HG03565 (cell line): ENCODE measurements at regions not wholly inside any gene's neighbourhood (a gene's known extent, or its start where the extent isn't known, plus 50 kb on each side); places are given as distances from the start of the nearest gene placed in this dataset.

Experiments used
- ATAC-seq: cut with Tn5 transposase; IDR thresholded peaks from one replicate; pipeline ENCODE4 v1.9.1; 2021; ENCODE audit warnings: mild to moderate bottlenecking, moderate library complexity; ENCODE audit not compliant: unreplicated experiment

DNA sequence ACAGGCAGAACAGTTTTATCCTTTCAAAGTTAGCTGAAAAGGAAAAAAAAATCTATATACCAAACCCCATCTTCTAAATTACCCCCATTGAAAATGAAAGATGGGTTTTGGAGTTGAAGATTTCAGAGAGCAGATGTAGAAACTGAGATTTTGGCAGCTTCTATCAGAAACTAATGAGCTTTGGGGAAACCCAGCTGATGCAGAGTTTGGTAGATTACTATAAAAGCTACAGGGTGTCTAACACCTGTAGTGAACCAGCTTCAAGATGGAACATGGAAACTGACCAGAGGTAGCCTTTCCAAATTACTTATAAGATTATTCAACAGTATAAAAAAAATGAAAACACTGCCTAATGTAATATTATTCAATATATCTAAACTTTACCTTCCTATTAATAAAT lies 583.1 kb downstream of the XIRP2 start:
- no peak for ATAC-seq

DNA sequence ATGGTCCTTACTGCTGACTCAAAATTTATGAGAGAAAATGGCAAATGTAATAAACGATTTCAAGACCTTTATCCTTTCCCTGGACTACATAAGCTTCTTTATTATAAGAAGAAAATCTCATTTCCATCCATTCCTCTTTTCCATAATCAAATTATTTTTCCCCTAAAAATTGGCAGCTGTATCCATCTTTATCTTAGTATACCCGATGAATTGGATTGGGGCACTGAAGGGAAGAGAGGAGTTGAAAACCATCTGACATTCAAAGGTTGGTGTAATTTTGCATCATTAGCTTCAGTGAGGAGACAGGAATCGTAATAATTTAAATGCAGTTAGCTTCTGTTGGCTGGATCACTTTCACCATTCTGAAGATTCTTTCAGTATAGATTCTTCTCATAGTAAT lies 574.1 kb downstream of the XIRP2 start:
- ATAC-seq = no peak

DNA sequence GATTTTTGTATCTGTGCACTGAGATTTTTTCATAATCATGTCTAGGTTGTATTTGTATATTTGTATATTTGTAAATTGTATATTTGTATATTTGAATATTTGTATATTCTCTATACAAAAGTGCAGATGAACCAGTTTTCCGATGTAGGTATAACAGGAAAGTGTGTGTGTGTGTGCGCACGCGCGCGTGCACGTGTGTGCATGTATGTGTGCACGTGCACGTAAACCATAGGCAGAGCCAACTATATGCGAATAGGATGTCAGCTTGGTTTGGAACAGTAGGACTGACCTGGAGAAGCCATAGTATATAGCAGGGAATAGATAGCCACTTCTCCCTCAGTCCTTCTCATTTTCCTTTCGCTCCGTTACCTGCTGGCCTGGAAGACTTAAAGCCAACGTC lies 565.8 kb downstream of the XIRP2 start:
- no peak for ATAC-seq

DNA sequence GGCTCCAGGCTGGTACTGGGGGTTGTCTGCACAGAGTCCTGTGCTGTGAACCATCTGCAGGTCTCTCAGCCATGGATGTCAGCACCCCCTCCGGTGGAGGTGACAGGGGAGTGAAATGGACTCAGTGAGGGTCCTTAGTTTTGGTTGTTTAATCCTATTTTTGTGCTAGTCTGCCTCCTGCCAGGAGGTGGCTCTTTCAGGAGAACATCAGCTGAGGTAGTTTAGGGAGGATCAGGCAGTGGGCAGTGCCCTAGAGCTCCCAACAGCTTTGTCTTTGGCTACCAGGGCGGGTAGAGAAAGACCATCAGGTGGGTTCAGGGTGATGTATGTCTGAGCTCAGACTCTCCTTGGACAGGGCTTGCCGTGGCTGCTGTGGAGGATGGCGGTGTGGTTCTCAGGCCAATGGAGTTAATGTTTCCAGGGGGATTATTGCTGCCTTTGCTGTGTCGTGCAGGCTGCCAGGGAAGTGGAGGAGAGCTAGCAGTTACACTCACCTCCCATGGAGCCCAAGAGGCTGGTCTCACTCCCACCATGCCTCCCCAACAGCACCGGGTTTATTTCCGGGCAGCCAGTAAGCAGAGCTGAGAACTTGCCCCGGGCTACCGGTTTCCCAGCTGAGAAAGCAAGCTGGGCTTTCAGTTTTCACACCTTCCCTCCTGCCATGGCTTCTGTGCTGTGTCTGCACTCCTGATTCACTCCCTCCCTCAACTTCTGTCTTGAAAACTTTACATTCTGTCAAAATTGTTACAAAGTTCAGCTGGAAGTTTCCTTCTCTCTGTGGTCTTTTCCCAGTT lies 563.4 kb downstream of the XIRP2 start:
- ATAC-seq = no peak

DNA sequence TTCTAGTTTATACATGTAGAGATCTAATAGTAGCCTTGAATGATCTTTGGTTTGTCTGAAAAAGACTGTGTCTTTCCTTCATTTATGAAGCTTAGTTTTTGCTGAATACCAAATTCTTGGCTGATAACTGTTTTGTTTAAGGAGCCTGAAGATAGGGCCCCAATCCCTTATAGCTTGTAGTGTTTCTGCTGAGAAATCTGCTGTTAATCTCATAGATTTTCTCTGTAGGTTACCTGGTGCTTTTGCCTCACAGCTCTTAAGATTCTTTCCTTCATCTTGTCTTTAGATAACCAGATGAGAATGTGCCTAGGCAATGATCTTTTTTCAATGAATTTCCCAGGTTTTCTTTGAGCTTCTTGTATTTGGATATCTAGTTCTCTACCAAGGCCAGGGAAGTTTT lies 562.1 kb downstream of the XIRP2 start:
- no peak for ATAC-seq

DNA sequence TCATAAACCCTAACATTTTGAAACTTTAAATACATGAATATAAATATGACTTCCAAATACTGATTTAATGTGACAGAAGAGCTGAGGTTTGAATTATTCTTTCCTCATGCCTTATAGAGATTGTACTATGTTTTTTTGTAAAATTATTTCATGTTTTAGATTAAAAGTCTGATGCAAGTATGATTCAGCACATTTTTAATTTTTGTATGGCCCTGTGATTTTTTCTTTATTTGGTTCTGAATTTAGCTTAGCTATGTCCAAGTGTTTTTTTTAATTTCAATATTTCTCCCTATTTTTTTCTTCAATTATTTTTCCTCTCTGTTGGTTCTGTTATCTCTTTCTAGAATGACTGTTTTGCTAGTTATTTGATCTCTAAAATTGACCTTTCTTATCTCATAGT lies 552.1 kb downstream of the XIRP2 start:
- no peak for ATAC-seq

DNA sequence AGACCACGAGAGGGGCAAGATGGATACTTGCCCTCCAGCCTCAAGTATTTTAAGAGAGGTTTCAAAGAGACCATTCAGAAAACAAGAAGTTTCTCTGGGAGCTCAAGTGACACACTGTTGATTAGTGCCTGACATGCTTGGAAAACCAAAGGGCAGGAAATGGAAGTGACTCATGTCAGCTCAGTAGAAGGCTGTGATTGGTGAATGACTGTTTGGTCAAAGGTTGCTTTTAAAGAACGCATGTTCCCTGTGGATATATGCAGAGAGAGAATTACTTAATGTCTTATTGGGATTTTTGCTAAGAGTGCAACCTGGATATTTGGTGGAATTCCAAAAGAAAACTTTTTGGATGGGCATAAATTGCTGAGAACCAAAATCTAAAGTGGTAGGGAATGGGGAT lies 549.9 kb downstream of the XIRP2 start:
- no peak for ATAC-seq

DNA sequence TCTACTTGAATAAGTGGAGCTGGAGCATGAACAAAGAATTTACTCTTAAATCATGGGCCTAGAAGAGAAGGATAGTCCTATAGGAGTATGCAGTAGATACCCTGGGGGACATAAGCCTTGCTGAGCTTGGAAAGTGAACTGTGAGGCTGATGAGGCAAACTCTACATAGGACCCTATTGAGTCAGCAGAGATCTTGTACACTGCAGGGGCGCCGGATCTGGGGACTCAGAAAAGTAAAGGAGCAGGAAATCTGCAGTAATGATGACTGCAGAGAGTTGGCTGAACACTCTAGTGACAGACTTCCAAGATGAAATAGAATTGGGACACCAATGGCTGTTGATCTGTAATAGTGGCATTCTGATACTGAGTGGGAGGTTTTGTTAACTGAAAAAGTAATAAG lies 543.7 kb downstream of the XIRP2 start:
- ATAC-seq = no peak

DNA sequence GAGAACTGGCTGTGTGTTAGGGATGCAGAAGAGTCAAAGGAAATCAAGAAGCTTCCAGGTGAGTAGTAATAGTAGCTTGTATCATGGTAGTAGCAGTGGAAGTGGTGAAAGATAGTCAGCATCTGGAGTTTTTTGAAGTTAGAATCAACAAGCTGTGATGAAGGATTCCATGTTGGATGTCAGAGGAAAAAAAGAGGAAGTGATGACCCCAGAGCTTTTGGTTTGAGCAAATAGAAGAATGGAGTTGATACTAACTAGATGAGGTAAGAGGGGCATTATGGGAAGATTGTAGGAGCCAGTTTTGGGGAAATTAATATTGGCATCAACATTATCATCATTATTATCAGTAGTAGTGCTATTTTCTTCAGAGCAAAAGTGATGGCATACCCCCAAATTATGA lies 542.2 kb downstream of the XIRP2 start:
- ATAC-seq = no peak

GRCh38 chr2:167424803-167425755 lies 536.8 kb downstream of the XIRP2 start:
- ATAC-seq = no peak

GRCh38 chr2:167424221-167424620 lies 535.9 kb downstream of the XIRP2 start:
- no peak for ATAC-seq

DNA sequence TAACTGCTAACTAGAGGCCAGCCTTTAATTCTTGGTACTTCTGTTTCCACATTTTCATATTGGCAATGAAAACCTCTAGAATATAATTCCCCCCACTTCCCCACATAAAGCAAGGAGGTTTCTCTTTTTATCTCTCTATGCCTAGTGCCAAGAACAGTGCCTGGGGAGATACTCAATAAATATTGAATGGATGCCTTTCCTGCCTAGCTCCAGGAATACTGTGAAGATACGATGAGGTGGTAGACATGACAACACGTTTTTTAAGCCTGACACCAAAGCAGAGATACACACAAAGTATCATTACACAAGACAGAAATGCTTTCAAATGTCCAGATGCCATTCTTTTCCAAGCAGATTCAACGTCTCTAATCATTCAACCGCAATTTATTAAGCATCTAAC lies 535.5 kb downstream of the XIRP2 start:
- no peak for ATAC-seq

GRCh38 chr2:167420211-167420610 lies 531.9 kb downstream of the XIRP2 start:
- no peak for ATAC-seq

GRCh38 chr2:167415068-167415467 lies 526.8 kb downstream of the XIRP2 start:
- no peak for ATAC-seq

- no peak for ATAC-seq
Observed at GRCh38 chr2:167411367-167411766, 523.1 kb downstream of the XIRP2 start.

DNA sequence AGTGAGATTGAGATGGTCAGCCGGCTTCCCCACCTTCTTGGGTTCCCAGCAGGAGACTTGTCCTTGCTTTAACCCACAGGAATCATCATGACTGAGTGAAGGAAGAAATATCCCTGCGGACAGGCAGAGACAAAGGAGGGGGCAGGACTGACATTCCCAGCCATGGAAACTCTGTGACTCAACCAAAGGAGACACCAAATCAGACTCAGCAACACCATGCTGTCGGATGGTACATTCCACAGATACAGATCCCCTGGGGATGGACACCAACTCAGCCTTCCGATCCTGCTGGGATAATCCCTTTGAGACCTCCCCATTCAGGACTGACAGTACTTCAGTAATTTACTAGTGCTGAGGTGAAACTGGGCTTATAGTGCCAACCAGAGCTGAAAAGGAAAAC lies 518.3 kb downstream of the XIRP2 start:
- ATAC-seq = no peak

DNA sequence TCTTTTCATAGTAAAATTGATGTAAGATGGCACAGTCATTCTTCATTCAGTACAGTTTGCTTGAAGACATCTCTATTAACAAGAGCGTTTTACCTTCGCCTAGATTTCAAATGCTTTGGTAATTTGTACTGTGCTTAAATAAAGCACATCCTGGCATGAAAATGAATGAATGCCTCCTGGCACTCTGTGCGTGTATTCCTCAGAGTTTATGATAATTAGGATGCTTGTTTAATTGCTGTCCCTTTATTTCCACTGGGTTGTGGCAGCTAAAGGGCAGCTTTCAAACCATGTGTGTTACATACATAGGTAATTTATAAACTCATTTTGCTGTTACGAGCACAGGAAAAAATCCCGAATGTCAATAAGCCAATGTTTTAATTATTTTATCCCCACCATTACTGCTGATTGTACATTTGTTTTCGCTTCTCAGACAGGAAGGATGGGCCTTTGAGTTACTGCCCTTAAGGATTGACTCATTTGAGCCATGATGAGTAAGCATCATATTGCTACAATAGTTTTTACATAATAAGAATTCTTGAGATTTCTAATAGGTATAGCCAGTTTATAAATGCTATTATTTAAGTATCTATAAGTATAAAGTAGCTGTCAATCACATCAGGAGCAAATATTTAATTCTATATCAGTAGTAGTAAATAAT lies 516.5 kb downstream of the XIRP2 start:
- no peak for ATAC-seq

DNA sequence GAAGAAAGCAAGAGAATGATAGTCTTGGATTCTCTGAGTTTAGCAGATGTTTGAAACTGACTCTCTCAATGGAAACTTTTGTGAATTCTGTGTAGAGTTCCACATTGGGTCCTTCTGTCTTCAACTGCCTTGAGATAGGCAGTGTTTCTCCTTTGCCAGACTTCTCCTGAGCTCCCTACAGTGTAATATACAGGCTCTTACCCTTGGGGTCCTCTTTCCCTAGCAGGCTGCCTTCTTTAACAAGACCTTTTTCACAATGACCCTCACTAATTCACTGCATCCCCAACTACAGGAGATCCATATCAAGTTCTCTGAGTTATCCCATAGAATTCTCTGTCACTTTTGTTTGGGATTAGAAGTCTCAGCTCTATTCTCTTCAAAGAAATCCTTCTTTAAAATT lies 513.0 kb downstream of the XIRP2 start:
- ATAC-seq = no peak

DNA sequence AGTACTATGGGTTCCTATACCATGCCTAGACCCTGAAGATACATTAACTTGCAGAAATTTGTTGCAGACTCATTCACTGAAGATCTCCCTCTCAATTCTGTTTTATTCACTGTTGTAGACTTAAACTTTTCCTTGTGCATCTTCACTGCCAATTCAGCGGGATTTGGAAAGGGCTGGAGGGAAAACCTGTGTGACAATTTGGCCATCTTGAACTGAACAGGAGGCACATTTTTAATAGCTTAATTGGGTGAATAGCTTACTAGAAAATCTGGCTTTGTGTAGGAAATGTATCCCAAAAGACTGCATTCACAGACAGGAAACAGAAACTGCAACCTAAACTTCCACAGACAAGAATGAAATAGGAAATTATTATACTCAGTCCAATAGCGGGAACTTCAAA lies 512.3 kb downstream of the XIRP2 start:
- no peak for ATAC-seq

- ATAC-seq = no peak
Observed at GRCh38 chr2:167398873-167399272, 510.6 kb downstream of the XIRP2 start.

GRCh38 chr2:167388901-167389300 lies 500.6 kb downstream of the XIRP2 start:
- no peak for ATAC-seq

- ATAC-seq = no peak
Observed at GRCh38 chr2:167388497-167388896, 500.2 kb downstream of the XIRP2 start.
